ENCODE measurements at regions not wholly inside any gene's neighbourhood (a gene's known extent, or its start where the extent isn't known, plus 50 kb on each side); places are given as distances from the start of the nearest gene placed in this dataset.

DNA sequence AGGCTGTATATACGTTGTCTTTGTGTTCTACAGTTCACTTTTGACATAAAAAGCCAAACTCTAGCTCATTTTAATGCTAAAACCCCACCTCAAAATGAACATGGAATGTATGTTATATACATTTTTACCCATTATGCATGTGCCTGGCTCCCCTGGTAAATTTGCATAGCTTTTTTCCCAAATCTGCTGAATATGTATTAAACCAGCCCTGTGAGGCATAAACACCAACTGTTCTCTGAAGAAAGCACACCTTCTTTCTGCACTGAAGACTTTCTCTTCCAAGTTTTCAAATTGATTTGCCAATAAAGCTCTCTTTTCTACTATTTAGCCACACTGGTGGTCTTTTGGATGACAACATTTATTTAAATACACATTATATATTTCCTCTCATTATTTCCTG is 549.4 kb downstream of the TRIB2 start (continued):
- TF ChIP-seq, protein P1, sequence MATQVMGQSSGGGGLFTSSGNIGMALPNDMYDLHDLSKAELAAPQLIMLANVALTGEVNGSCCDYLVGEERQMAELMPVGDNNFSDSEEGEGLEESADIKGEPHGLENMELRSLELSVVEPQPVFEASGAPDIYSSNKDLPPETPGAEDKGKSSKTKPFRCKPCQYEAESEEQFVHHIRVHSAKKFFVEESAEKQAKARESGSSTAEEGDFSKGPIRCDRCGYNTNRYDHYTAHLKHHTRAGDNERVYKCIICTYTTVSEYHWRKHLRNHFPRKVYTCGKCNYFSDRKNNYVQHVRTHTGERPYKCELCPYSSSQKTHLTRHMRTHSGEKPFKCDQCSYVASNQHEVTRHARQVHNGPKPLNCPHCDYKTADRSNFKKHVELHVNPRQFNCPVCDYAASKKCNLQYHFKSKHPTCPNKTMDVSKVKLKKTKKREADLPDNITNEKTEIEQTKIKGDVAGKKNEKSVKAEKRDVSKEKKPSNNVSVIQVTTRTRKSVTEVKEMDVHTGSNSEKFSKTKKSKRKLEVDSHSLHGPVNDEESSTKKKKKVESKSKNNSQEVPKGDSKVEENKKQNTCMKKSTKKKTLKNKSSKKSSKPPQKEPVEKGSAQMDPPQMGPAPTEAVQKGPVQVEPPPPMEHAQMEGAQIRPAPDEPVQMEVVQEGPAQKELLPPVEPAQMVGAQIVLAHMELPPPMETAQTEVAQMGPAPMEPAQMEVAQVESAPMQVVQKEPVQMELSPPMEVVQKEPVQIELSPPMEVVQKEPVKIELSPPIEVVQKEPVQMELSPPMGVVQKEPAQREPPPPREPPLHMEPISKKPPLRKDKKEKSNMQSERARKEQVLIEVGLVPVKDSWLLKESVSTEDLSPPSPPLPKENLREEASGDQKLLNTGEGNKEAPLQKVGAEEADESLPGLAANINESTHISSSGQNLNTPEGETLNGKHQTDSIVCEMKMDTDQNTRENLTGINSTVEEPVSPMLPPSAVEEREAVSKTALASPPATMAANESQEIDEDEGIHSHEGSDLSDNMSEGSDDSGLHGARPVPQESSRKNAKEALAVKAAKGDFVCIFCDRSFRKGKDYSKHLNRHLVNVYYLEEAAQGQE (IDR thresholded peaks at IDR 0.05; ENCODE audit: unreplicated experiment): no peak
- TF ChIP-seq NANOG (IDR thresholded peaks at IDR 0.05; ENCODE audit: borderline replicate concordance) (no peak), EZH2 (IDR thresholded peaks at IDR 0.05; ENCODE audit: low read depth, unreplicated experiment) (no peak), ZNF114 (CRISPR knock-in tag; IDR thresholded peaks at IDR 0.05) (no peak), POLR2AphosphoS5 (IDR thresholded peaks at IDR 0.05; ENCODE audit: low read depth) (no peak), CREB1 (CRISPR knock-in tag; IDR thresholded peaks at IDR 0.05; ENCODE audit: low read depth) (no peak)
- TF ChIP-seq, protein P2, sequence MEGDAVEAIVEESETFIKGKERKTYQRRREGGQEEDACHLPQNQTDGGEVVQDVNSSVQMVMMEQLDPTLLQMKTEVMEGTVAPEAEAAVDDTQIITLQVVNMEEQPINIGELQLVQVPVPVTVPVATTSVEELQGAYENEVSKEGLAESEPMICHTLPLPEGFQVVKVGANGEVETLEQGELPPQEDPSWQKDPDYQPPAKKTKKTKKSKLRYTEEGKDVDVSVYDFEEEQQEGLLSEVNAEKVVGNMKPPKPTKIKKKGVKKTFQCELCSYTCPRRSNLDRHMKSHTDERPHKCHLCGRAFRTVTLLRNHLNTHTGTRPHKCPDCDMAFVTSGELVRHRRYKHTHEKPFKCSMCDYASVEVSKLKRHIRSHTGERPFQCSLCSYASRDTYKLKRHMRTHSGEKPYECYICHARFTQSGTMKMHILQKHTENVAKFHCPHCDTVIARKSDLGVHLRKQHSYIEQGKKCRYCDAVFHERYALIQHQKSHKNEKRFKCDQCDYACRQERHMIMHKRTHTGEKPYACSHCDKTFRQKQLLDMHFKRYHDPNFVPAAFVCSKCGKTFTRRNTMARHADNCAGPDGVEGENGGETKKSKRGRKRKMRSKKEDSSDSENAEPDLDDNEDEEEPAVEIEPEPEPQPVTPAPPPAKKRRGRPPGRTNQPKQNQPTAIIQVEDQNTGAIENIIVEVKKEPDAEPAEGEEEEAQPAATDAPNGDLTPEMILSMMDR (conservative IDR thresholded peaks at IDR 0.05; ENCODE audit: low read depth in 2 of 2): no peak
- TF ChIP-seq, protein P3, sequence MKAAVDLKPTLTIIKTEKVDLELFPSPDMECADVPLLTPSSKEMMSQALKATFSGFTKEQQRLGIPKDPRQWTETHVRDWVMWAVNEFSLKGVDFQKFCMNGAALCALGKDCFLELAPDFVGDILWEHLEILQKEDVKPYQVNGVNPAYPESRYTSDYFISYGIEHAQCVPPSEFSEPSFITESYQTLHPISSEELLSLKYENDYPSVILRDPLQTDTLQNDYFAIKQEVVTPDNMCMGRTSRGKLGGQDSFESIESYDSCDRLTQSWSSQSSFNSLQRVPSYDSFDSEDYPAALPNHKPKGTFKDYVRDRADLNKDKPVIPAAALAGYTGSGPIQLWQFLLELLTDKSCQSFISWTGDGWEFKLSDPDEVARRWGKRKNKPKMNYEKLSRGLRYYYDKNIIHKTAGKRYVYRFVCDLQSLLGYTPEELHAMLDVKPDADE (IDR thresholded peaks at IDR 0.05): no peak

DNA sequence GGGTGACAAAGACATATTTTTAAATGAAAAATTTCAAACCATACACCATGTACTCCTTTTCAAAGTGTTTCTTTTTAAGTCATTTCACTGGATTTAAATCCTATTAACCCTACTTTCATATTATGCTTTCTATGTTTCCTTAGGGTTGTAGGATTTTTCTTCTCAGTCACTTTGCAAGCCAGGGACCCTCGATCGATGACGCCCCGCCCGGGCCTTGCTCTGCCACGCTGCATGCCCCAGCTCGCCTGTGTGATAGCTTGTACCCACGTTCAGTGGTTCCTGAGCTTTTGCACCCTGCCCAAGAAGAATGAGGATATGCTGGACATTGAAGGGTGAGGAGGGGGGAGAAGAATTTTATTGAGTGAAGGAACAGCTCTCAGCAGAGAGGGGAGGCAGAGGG is 568.0 kb downstream of the TRIB2 start:
- no peaks in the 10 kb centered on the region for H3K9me3 Mint-ChIP-seq
- no peaks in the 10 kb centered on the region for H3K27me3 Mint-ChIP-seq (ENCODE audit: insufficient read depth, low read depth, poor library complexity)
- no peak overlapping the region for H3K27ac ChIP-seq (ENCODE audit: low read depth)
- H3K4me1 ChIP-seq (ENCODE audit: insufficient read depth): no peaks in the 10 kb centered on the region
- H3K4me1 Mint-ChIP-seq: no peaks in the 10 kb centered on the region
- H3K4me3 Mint-ChIP-seq: no peak overlapping the region
- H3K4me3 ChIP-seq: no peak overlapping the region
- H3K27ac Mint-ChIP-seq: no peak overlapping the region
- no peak for TF ChIP-seq EZH2 (IDR thresholded peaks at IDR 0.05; ENCODE audit: low read depth, unreplicated experiment)
- TF ChIP-seq, protein P4, sequence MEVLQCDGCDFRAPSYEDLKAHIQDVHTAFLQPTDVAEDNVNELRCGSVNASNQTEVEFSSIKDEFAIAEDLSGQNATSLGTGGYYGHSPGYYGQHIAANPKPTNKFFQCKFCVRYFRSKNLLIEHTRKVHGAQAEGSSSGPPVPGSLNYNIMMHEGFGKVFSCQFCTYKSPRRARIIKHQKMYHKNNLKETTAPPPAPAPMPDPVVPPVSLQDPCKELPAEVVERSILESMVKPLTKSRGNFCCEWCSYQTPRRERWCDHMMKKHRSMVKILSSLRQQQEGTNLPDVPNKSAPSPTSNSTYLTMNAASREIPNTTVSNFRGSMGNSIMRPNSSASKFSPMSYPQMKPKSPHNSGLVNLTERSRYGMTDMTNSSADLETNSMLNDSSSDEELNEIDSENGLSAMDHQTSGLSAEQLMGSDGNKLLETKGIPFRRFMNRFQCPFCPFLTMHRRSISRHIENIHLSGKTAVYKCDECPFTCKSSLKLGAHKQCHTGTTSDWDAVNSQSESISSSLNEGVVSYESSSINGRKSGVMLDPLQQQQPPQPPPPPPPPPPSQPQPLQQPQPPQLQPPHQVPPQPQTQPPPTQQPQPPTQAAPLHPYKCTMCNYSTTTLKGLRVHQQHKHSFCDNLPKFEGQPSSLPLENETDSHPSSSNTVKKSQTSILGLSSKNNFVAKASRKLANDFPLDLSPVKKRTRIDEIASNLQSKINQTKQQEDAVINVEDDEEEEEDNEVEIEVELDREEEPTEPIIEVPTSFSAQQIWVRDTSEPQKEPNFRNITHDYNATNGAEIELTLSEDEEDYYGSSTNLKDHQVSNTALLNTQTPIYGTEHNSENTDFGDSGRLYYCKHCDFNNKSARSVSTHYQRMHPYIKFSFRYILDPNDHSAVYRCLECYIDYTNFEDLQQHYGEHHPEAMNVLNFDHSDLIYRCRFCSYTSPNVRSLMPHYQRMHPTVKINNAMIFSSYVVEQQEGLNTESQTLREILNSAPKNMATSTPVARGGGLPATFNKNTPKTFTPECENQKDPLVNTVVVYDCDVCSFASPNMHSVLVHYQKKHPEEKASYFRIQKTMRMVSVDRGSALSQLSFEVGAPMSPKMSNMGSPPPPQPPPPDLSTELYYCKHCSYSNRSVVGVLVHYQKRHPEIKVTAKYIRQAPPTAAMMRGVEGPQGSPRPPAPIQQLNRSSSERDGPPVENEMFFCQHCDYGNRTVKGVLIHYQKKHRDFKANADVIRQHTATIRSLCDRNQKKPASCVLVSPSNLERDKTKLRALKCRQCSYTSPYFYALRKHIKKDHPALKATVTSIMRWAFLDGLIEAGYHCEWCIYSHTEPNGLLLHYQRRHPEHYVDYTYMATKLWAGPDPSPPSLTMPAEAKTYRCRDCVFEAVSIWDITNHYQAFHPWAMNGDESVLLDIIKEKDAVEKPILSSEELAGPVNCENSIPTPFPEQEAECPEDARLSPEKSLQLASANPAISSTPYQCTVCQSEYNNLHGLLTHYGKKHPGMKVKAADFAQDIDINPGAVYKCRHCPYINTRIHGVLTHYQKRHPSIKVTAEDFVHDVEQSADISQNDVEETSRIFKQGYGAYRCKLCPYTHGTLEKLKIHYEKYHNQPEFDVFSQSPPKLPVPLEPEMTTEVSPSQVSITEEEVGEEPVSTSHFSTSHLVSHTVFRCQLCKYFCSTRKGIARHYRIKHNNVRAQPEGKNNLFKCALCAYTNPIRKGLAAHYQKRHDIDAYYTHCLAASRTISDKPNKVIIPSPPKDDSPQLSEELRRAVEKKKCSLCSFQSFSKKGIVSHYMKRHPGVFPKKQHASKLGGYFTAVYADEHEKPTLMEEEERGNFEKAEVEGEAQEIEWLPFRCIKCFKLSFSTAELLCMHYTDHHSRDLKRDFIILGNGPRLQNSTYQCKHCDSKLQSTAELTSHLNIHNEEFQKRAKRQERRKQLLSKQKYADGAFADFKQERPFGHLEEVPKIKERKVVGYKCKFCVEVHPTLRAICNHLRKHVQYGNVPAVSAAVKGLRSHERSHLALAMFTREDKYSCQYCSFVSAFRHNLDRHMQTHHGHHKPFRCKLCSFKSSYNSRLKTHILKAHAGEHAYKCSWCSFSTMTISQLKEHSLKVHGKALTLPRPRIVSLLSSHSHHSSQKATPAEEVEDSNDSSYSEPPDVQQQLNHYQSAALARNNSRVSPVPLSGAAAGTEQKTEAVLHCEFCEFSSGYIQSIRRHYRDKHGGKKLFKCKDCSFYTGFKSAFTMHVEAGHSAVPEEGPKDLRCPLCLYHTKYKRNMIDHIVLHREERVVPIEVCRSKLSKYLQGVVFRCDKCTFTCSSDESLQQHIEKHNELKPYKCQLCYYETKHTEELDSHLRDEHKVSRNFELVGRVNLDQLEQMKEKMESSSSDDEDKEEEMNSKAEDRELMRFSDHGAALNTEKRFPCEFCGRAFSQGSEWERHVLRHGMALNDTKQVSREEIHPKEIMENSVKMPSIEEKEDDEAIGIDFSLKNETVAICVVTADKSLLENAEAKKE (CRISPR knock-in tag; IDR thresholded peaks at IDR 0.05): no peak
- H3K4me2 ChIP-seq: no peak overlapping the region
- no peaks in the 10 kb centered on the region for H3F3A ChIP-seq (replicated peaks; ENCODE audit: low read depth)
- H3K79me2 ChIP-seq (replicated peaks; ENCODE audit: insufficient read depth): no peaks in the 10 kb centered on the region
- H2AFZ ChIP-seq: no peak overlapping the region
- no peaks in the 10 kb centered on the region for H3K36me3 ChIP-seq (ENCODE audit: insufficient read depth)
- DNase-seq (ENCODE audit: low spot score): no peak
- no peaks in the 10 kb centered on the region for H3K36me3 Mint-ChIP-seq (ENCODE audit: low read depth)
- peaks cover 3% of the 10 kb centered on the region; the same call in 1 of the 2 replicates for H3K9me2 ChIP-seq (ENCODE audit: insufficient read depth)
- no peak for ATAC-seq
- no peaks in the 10 kb centered on the region for H4K20me1 ChIP-seq (replicated peaks; ENCODE audit: insufficient read depth)
- H3K27me3 ChIP-seq (ENCODE audit: insufficient read depth): no peaks in the 10 kb centered on the region
